Right atrium auricular region (tissue), 2 donors: ENCODE measurements at regions not wholly inside any gene's neighbourhood (a gene's known extent, or its start where the extent isn't known, plus 50 kb on each side); places are given as distances from the start of the nearest gene placed in this dataset.
"Not testable (repeated sequence)": the region's sequence is repeated elsewhere in the genome, so short reads cannot be mapped to it uniquely, and the experiment has no call there.

Experiments used
- DNase-seq: peaks from one replicate; pipeline ENCODE4 v3.0.0-alpha.2; 2019; ENCODE audit warnings: low spot score
- H3K27ac ChIP-seq, 2 donors: fragments of 200-600 bp; sonication (generic); 1 replicate in 1 of 2; 2 replicates in 1 of 2; pipeline ENCODE4 v1.5.1; 2016 to 2019
- H3K27me3 ChIP-seq, 2 donors: fragments of 200-600 bp; sonication (generic); one replicate each; pipeline versions ENCODE4 v1.5.1 to v1.6.0; 2017 to 2019
- H3K36me3 ChIP-seq: fragments of 200-600 bp; sonication (generic); one replicate; pipeline ENCODE4 v1.5.1; 2016
- H3K4me1 ChIP-seq, 2 donors: fragments of 200-600 bp; sonication (generic); one replicate each; pipeline versions ENCODE4 v1.5.1 to v1.6.0; 2017 to 2019
- H3K4me3 ChIP-seq, 2 donors: fragments of 200-600 bp; sonication (generic); 1 replicate in 1 of 2; 2 replicates in 1 of 2; pipeline ENCODE4 v1.5.1; 2017 to 2019; ENCODE audit warnings: mild to moderate bottlenecking in 1 of 2, moderate library complexity in 1 of 2
- H3K9me3 ChIP-seq, 2 donors: fragments of 200-600 bp; sonication (generic); one replicate each; pipeline ENCODE4 v1.5.1; 2019
- CTCF ChIP-seq, 2 donors: fragments of 200-600 bp; sonication (generic); IDR thresholded peaks; one replicate each; pipeline ENCODE4 v1.5.1; 2019; ENCODE audit warnings: antibody characterized with exemption in 2 of 2

GRCh38 chr12:46965880-46966279, 113.5 kb upstream of the PCED1B start:
- no peaks in the 10 kb centered on the region for H3K27me3 ChIP-seq
- peaks cover 0 to 30% of the 10 kb centered on the region in 2 donors for H3K4me1 ChIP-seq
- no peaks in the 10 kb centered on the region for H3K36me3 ChIP-seq
- TF ChIP-seq CTCF (IDR thresholded peaks at IDR 0.05), result no peak
- H3K27ac ChIP-seq, result peak overlapping the region in 1 of 2 donors; percentile 76
- H3K9me3 ChIP-seq, result no peaks in the 10 kb centered on the region
- H3K4me3 ChIP-seq, result no peak overlapping the region
- no peak for DNase-seq

- no peak for TF ChIP-seq CTCF (IDR thresholded peaks at IDR 0.05)
- no peak overlapping the region for H3K27ac ChIP-seq
- H3K4me3 ChIP-seq, result no peak overlapping the region
- H3K36me3 ChIP-seq, result no peaks in the 10 kb centered on the region
- no peaks in the 10 kb centered on the region for H3K9me3 ChIP-seq
- no peaks in the 10 kb centered on the region for H3K27me3 ChIP-seq
- peaks cover 0 to 7% of the 10 kb centered on the region in 2 donors for H3K4me1 ChIP-seq
- DNase-seq, result no peak
Observed at GRCh38 chr12:46970636-46971035, 108.8 kb upstream of the PCED1B start.

- not testable (repeated sequence) for H3K27me3 ChIP-seq, H3K4me3 ChIP-seq, H3K4me1 ChIP-seq, DNase-seq, H3K9me3 ChIP-seq, H3K36me3 ChIP-seq, H3K27ac ChIP-seq
Observed at GRCh38 chr12:46973937-46974336, 105.5 kb upstream of the PCED1B start.

GRCh38 chr12:46977871-46978375, 101.5 kb upstream of the PCED1B start:
- Histone ChIP-seq H3K36me3 (no peaks in the 10 kb centered on the region), H3K4me1 (no peaks in the 10 kb centered on the region), H3K27me3 (no peaks in the 10 kb centered on the region), H3K4me3 (no peak overlapping the region), H3K27ac (no peak overlapping the region), H3K9me3 (no peaks in the 10 kb centered on the region)
- no peak for DNase-seq
- no peak for TF ChIP-seq CTCF (IDR thresholded peaks at IDR 0.05)

- Histone ChIP-seq H3K9me3 (no peaks in the 10 kb centered on the region), H3K27ac (no peak overlapping the region), H3K27me3 (no peaks in the 10 kb centered on the region), H3K4me3 (no peak overlapping the region), H3K36me3 (no peaks in the 10 kb centered on the region), H3K4me1 (no peaks in the 10 kb centered on the region)
- DNase-seq, result no peak
- TF ChIP-seq CTCF (IDR thresholded peaks at IDR 0.05), result no peak
Observed at GRCh38 chr12:46981622-46982021, 97.8 kb upstream of the PCED1B start.

GRCh38 chr12:46982629-46983392, 96.6 kb upstream of the PCED1B start:
- DNase-seq, result no peak
- no peak overlapping the region for H3K4me3 ChIP-seq
- no peaks in the 10 kb centered on the region for H3K4me1 ChIP-seq
- no peaks in the 10 kb centered on the region for H3K27me3 ChIP-seq
- no peak overlapping the region for H3K27ac ChIP-seq
- no peaks in the 10 kb centered on the region for H3K36me3 ChIP-seq
- TF ChIP-seq CTCF (IDR thresholded peaks at IDR 0.05), result no peak
- H3K9me3 ChIP-seq, result no peaks in the 10 kb centered on the region
